ENCODE measurements at regions not wholly inside any gene's neighbourhood (a gene's known extent, or its start where the extent isn't known, plus 50 kb on each side); places are given as distances from the start of the nearest gene placed in this dataset.

GRCh38 chr7:135843214-135843613 lies 94.6 kb upstream of the FAM180A start:
- DNase-seq, result no peak
- H3K27me3 ChIP-seq (ENCODE audit: control insufficient read depth, insufficient read depth, low read length), result no peaks in the 10 kb centered on the region
- H3K36me3 ChIP-seq (replicated peaks; ENCODE audit: control insufficient read depth, insufficient read depth, low read length), result no peaks in the 10 kb centered on the region
- no peak overlapping the region for H3K4me3 ChIP-seq (ENCODE audit: insufficient read depth, low read depth, low read length)

DNA sequence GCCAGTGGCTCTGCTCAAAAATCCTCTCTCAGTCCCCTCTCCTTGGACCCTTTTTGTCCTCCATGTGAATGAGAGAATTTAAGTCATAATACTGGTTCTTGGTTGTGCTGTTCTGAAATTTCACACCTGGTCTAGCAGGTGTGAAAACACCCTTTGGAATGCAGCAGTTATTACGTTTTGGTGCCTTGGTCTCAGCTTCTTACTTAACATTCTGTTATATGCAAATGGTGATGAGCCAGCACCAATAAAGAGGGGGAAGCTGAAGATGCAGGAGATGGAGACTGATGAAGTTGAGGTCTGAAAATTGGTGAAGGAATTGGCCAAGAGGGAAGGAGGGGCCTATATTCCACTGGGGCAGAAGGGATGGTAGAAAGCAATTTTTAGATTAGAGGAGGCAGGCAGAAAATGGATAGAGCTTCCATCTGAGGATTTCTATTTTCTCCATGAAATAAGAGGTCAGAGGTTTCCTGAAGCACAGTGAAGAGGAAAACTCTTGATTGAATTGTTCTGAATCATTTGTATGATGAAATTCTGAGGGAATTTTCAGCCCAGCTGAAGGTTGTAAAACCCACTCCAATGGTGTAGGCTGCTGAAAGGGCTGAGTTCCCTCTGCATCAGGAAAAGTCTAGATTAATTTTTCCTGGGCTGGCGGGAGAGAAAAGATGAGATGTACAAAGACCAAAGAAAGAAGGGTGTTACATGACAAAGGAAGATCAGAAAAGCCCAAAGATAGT lies 94.0 kb upstream of the FAM180A start:
- Histone ChIP-seq H3K27me3 (ENCODE audit: control insufficient read depth, insufficient read depth, low read length) (no peaks in the 10 kb centered on the region), H3K36me3 (replicated peaks; ENCODE audit: control insufficient read depth, insufficient read depth, low read length) (no peaks in the 10 kb centered on the region), H3K4me3 (ENCODE audit: insufficient read depth, low read depth, low read length) (no peak overlapping the region)
- no peak for DNase-seq

DNA sequence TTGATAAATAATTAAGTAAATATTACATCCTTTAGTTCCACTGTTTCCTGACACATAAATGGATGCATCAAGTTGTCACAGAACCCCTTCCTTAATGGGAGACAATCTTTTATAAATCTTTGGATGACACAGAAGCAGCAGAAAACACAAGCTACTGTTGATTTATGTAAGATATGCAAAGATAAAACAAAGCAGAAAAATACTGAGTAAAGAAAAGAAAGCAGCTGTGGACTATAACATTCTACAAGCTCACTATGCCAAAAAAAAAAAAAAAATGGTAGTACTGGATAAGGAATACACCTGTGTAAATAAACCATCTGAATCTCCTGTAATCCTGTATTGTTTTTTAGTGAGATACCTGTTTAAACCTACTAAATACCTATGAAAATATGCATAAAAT lies 92.0 kb upstream of the FAM180A start:
- no peak for DNase-seq
- no peaks in the 10 kb centered on the region for H3K27me3 ChIP-seq (ENCODE audit: control insufficient read depth, insufficient read depth, low read length)
- H3K4me3 ChIP-seq (ENCODE audit: insufficient read depth, low read depth, low read length), result no peak overlapping the region
- H3K36me3 ChIP-seq (replicated peaks; ENCODE audit: control insufficient read depth, insufficient read depth, low read length), result no peaks in the 10 kb centered on the region

DNA sequence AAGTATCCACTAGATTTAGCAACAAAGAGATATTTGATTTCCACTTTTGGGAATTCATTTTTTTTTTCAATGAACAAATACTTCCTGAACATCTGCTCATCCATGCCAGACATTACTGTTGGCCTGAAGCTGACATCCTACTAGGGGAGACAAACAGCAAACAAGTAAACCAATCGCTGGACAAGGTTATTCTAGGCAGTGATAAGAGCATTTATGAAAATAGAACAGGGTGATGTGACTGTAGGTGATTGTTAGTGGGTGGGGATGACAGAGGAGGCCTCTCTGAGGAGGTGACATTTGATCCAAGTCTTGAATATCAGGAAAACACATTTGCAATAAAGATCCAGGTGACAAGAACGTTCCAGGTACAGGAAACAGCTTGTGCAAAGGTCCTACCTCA lies 89.1 kb upstream of the FAM180A start:
- H3K36me3 ChIP-seq (replicated peaks; ENCODE audit: control insufficient read depth, insufficient read depth, low read length), result no peaks in the 10 kb centered on the region
- no peak for DNase-seq
- H3K27me3 ChIP-seq (ENCODE audit: control insufficient read depth, insufficient read depth, low read length), result no peaks in the 10 kb centered on the region
- no peak overlapping the region for H3K4me3 ChIP-seq (ENCODE audit: insufficient read depth, low read depth, low read length)

DNA sequence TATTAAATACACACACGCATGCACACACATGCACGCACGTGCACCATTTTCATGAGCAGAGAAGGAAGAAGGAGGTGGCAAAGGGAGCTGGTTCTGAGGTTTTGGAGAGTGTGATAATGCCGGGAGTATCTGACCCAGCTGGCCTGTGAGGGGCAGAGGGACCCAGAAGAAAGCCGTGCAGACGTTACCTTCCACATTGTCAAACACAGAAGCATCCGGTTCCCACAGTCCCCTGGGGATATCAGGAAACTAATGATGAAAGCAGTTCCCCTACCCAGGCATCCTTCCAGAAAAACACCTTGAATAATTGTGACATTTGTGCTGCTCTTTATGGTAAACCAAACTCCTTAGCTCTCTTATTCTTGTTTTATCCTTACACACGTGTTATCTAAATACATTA lies 85.7 kb upstream of the FAM180A start:
- H3K4me3 ChIP-seq (ENCODE audit: insufficient read depth, low read depth, low read length), result no peak overlapping the region
- no peaks in the 10 kb centered on the region for H3K36me3 ChIP-seq (replicated peaks; ENCODE audit: control insufficient read depth, insufficient read depth, low read length)
- H3K27me3 ChIP-seq (ENCODE audit: control insufficient read depth, insufficient read depth, low read length), result no peaks in the 10 kb centered on the region
- no peak for DNase-seq

- Histone ChIP-seq H3K27me3 (ENCODE audit: control insufficient read depth, insufficient read depth, low read length) (no peaks in the 10 kb centered on the region), H3K4me3 (ENCODE audit: insufficient read depth, low read depth, low read length) (no peak overlapping the region), H3K36me3 (replicated peaks; ENCODE audit: control insufficient read depth, insufficient read depth, low read length) (no peaks in the 10 kb centered on the region)
- no peak for DNase-seq
These were observed 85.0 kb upstream of the FAM180A start for GRCh38 chr7:135833642-135834041.

GRCh38 chr7:135831455-135832195 lies 83.0 kb upstream of the FAM180A start:
- no peak overlapping the region for H3K4me3 ChIP-seq (ENCODE audit: insufficient read depth, low read depth, low read length)
- no peaks in the 10 kb centered on the region for H3K36me3 ChIP-seq (replicated peaks; ENCODE audit: control insufficient read depth, insufficient read depth, low read length)
- no peak for DNase-seq
- H3K27me3 ChIP-seq (ENCODE audit: control insufficient read depth, insufficient read depth, low read length), result no peaks in the 10 kb centered on the region

- Histone ChIP-seq H3K36me3 (replicated peaks; ENCODE audit: control insufficient read depth, insufficient read depth, low read length) (no peaks in the 10 kb centered on the region), H3K27me3 (ENCODE audit: control insufficient read depth, insufficient read depth, low read length) (no peaks in the 10 kb centered on the region), H3K4me3 (ENCODE audit: insufficient read depth, low read depth, low read length) (no peak overlapping the region)
- no peak for DNase-seq
These were observed 80.0 kb upstream of the FAM180A start for GRCh38 chr7:135828604-135829003.

- DNase-seq, result no peak
- H3K4me3 ChIP-seq (ENCODE audit: insufficient read depth, low read depth, low read length), result no peak overlapping the region
- no peaks in the 10 kb centered on the region for H3K36me3 ChIP-seq (replicated peaks; ENCODE audit: control insufficient read depth, insufficient read depth, low read length)
- no peaks in the 10 kb centered on the region; the same call in 1 of the 2 replicates for H3K27me3 ChIP-seq (ENCODE audit: control insufficient read depth, insufficient read depth, low read length)
These were observed 78.8 kb upstream of the FAM180A start for GRCh38 chr7:135827391-135827790.

- no peak overlapping the region for H3K4me3 ChIP-seq (ENCODE audit: insufficient read depth, low read depth, low read length)
- peak; percentile 49 for DNase-seq
- no peaks in the 10 kb centered on the region; the same call in 1 of the 2 replicates for H3K27me3 ChIP-seq (ENCODE audit: control insufficient read depth, insufficient read depth, low read length)
- H3K36me3 ChIP-seq (replicated peaks; ENCODE audit: control insufficient read depth, insufficient read depth, low read length), result no peaks in the 10 kb centered on the region
These were observed 76.8 kb upstream of the FAM180A start for GRCh38 chr7:135825406-135825805.

- DNase-seq, result no peak
- Histone ChIP-seq H3K27me3 (ENCODE audit: control insufficient read depth, insufficient read depth, low read length) (no peaks in the 10 kb centered on the region; the same call in 1 of the 2 replicates), H3K36me3 (replicated peaks; ENCODE audit: control insufficient read depth, insufficient read depth, low read length) (no peaks in the 10 kb centered on the region), H3K4me3 (ENCODE audit: insufficient read depth, low read depth, low read length) (no peak overlapping the region)
These were observed 73.8 kb upstream of the FAM180A start for GRCh38 chr7:135822376-135822775.

DNA sequence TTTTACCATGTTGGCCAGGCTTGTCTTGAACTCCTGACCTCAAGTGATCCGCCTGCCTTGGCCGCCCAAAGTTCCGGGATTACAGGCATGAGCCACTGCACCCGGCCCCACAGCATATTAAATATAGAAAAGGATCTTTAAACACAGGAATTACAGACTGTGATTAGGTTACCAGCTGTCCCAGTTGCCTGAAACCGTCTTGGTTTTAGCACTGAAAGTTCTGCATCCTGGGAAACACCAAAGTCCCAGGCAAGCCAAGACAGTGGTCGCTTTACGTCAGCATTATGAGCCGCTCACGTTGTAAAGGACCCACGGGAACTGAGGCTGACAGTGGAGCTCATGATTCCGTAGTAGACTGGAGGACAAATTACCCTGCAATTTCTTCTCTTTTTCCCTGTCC lies 69.0 kb upstream of the FAM180A start:
- Histone ChIP-seq H3K27me3 (ENCODE audit: control insufficient read depth, insufficient read depth, low read length) (no peaks in the 10 kb centered on the region), H3K36me3 (replicated peaks; ENCODE audit: control insufficient read depth, insufficient read depth, low read length) (no peaks in the 10 kb centered on the region), H3K4me3 (ENCODE audit: insufficient read depth, low read depth, low read length) (no peak overlapping the region)
- no peak for DNase-seq

DNA sequence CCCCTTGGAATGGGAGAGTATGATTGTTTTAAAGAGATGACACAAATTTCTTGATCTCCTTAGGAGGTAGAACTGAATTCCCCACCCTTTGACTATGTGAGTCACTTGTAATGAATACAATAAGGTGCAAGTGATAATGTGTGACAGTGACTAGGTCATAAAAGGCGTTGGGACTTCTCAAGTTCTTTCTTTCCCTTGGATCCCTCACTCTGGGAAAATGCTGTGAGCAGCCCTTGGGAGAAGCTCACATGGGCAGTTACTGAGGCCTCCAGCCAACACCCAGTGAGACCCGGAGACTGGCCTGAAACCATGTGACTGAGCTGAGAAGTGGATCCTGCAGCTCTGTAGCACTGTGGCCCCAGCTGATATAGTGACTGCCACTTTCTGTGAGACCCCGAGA lies 66.4 kb upstream of the FAM180A start:
- Histone ChIP-seq H3K27me3 (ENCODE audit: control insufficient read depth, insufficient read depth, low read length) (no peaks in the 10 kb centered on the region), H3K4me3 (ENCODE audit: insufficient read depth, low read depth, low read length) (no peak overlapping the region), H3K36me3 (replicated peaks; ENCODE audit: control insufficient read depth, insufficient read depth, low read length) (no peaks in the 10 kb centered on the region)
- DNase-seq, result no peak

DNA sequence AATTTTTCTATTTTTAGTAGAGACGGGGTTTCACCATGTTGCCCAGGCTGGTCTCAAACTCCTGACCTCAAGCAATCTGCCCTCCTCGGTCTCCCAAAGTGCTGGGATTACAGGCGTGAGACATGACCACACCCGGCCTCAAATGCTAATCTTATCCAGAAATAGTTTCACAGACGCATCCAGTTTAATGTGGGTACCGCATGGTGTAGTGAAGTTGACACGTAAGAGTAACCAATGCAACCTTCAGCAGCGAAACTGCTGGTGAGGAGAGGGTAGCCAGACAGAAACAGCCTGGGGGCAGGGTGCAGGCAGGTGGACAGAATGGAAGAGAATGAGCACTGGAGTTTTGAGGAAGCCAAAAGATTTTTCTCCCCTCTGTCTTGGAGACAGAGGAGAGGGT lies 63.5 kb upstream of the FAM180A start:
- H3K27me3 ChIP-seq (ENCODE audit: control insufficient read depth, insufficient read depth, low read length), result no peaks in the 10 kb centered on the region
- H3K4me3 ChIP-seq (ENCODE audit: insufficient read depth, low read depth, low read length), result no peak overlapping the region
- H3K36me3 ChIP-seq (replicated peaks; ENCODE audit: control insufficient read depth, insufficient read depth, low read length), result no peaks in the 10 kb centered on the region
- DNase-seq, result no peak

DNA sequence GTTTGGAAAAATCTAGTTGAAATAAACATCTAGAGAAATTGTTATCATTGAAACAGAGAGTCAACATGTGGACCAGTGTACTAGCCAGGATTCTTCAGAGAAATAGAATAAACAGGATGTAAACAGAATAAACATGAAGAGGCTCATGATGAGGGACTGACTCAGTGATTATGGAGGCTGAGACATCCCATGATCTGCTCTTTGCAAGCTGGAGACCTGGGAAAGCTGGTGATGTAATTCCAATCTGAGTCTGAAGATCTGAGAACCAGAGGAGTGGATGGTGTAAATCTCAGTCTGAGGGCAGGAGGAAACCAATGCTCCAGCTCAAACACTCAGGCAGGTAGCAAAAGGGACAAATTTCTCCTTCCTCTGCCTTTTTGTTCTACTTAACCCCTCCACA lies 62.9 kb upstream of the FAM180A start:
- Histone ChIP-seq H3K4me3 (ENCODE audit: insufficient read depth, low read depth, low read length) (no peak overlapping the region), H3K36me3 (replicated peaks; ENCODE audit: control insufficient read depth, insufficient read depth, low read length) (no peaks in the 10 kb centered on the region), H3K27me3 (ENCODE audit: control insufficient read depth, insufficient read depth, low read length) (no peaks in the 10 kb centered on the region)
- no peak for DNase-seq

Measured in H7 (cell line).